Vagina (tissue), 2 donors: ENCODE measurements at regions not wholly inside any gene's neighbourhood (a gene's known extent, or its start where the extent isn't known, plus 50 kb on each side); places are given as distances from the start of the nearest gene placed in this dataset.

Experiments used
- DNase-seq, 2 donors: peaks; one replicate each; pipeline ENCODE4 v3.0.0-alpha.2; 2017; ENCODE audit errors: extremely low spot score in 2 of 2
- H3K27ac ChIP-seq: fragments of 200-600 bp; sonication (generic); one replicate; pipeline ENCODE4 v1.5.1; 2019
- H3K27me3 ChIP-seq: fragments of 200-600 bp; sonication (generic); one replicate; pipeline ENCODE4 v1.5.1; 2019
- H3K36me3 ChIP-seq, 2 donors: fragments of 200-600 bp; sonication (generic); one replicate each; pipeline ENCODE4 v1.5.1; 2017 to 2019
- H3K4me1 ChIP-seq: fragments of 200-600 bp; sonication (generic); one replicate; pipeline ENCODE4 v1.5.1; 2019
- H3K4me3 ChIP-seq, 2 donors: fragments of 200-600 bp; sonication (generic); 1 replicate in 1 of 2; 2 replicates in 1 of 2; pipeline ENCODE4 v1.5.1; 2016 to 2019
- H3K9me3 ChIP-seq: fragments of 200-600 bp; sonication (generic); one replicate; pipeline ENCODE4 v1.5.1; 2019
- CTCF ChIP-seq, 3 experiments: fragments of 450-650 bp in 2 of 3; fragments of 200-600 bp in 1 of 3; sonication (generic) in 1 of 3; IDR thresholded peaks; one replicate each; pipeline ENCODE4 v1.5.1; 2017 to 2019; ENCODE audit warnings: antibody characterized with exemption in 3 of 3, mild to moderate bottlenecking in 2 of 3, moderate library complexity in 2 of 3
- POLR2A ChIP-seq, 2 donors: fragments of 450-650 bp; IDR thresholded peaks; one replicate each; pipeline ENCODE4 v1.6.1; 2017; ENCODE audit warnings: antibody characterized with exemption in 2 of 2, mild to moderate bottlenecking in 2 of 2, moderate library complexity in 2 of 2
- POLR2AphosphoS5 ChIP-seq, 2 donors: sonication (generic); formaldehyde crosslinking; IDR thresholded peaks; one replicate each; pipeline ENCODE4 v1.9.0; 2017; ENCODE audit warnings: antibody characterized with exemption in 2 of 2, mild to moderate bottlenecking in 2 of 2, low read depth in 1 of 2; ENCODE audit not compliant: insufficient read depth in 1 of 2
- intact Hi-C: fragments of 100-400 bp; cut with DNase I; formaldehyde crosslinking; loops from one replicate; pipeline ENCODE4 v1.15.1; 2023

GRCh38 chr2:47310801-47311560 lies 58.1 kb upstream of the EPCAM start:
- DNase-seq = no peak
- H3K27me3 ChIP-seq = no peaks in the 10 kb centered on the region
- no peak overlapping the region for H3K27ac ChIP-seq
- intact Hi-C loops = no loop called here
- H3K36me3 ChIP-seq = no peaks in the 10 kb centered on the region
- H3K4me1 ChIP-seq = no peaks in the 10 kb centered on the region
- no peaks in the 10 kb centered on the region for H3K9me3 ChIP-seq
- TF ChIP-seq POLR2AphosphoS5 (IDR thresholded peaks at IDR 0.05; ENCODE audit: insufficient read depth in 1 of 2, low read depth in 1 of 2) = no peak
- no peak for TF ChIP-seq CTCF (IDR thresholded peaks at IDR 0.05)
- no peak for TF ChIP-seq POLR2A (IDR thresholded peaks at IDR 0.05)
- no peak overlapping the region for H3K4me3 ChIP-seq

- intact Hi-C loops = no loop called here
- DNase-seq = no peak
Observed at GRCh38 chr2:47309952-47310800, 58.9 kb upstream of the EPCAM start.

GRCh38 chr2:47309472-47309951 lies 59.6 kb upstream of the EPCAM start:
- H3K27ac ChIP-seq = no peak overlapping the region
- no peak overlapping the region for H3K4me3 ChIP-seq
- H3K27me3 ChIP-seq = no peaks in the 10 kb centered on the region
- TF ChIP-seq CTCF (IDR thresholded peaks at IDR 0.05) = no peak
- TF ChIP-seq POLR2A (IDR thresholded peaks at IDR 0.05) = no peak
- no peak for TF ChIP-seq POLR2AphosphoS5 (IDR thresholded peaks at IDR 0.05; ENCODE audit: insufficient read depth in 1 of 2, low read depth in 1 of 2)
- H3K4me1 ChIP-seq = no peaks in the 10 kb centered on the region
- H3K9me3 ChIP-seq = no peaks in the 10 kb centered on the region
- intact Hi-C loops = no loop called here
- H3K36me3 ChIP-seq = no peaks in the 10 kb centered on the region
- no peak for DNase-seq

More at GRCh38 chr2:47309952-47310800, 58.9 kb upstream of the EPCAM start:
- Histone ChIP-seq H3K27ac (no peak overlapping the region), H3K4me1 (no peaks in the 10 kb centered on the region), H3K9me3 (no peaks in the 10 kb centered on the region), H3K4me3 (no peak overlapping the region), H3K36me3 (no peaks in the 10 kb centered on the region), H3K27me3 (no peaks in the 10 kb centered on the region)
- no peak for TF ChIP-seq CTCF (IDR thresholded peaks at IDR 0.05)
- TF ChIP-seq POLR2A (IDR thresholded peaks at IDR 0.05) = no peak
- no peak for TF ChIP-seq POLR2AphosphoS5 (IDR thresholded peaks at IDR 0.05; ENCODE audit: insufficient read depth in 1 of 2, low read depth in 1 of 2)

- H3K9me3 ChIP-seq = no peaks in the 10 kb centered on the region
- H3K4me1 ChIP-seq = no peaks in the 10 kb centered on the region
- no peaks in the 10 kb centered on the region for H3K27me3 ChIP-seq
- intact Hi-C loops = no loop called here
- H3K27ac ChIP-seq = no peak overlapping the region
- DNase-seq = no peak
- H3K36me3 ChIP-seq = no peaks in the 10 kb centered on the region
- no peak overlapping the region for H3K4me3 ChIP-seq
- TF ChIP-seq POLR2AphosphoS5 (IDR thresholded peaks at IDR 0.05; ENCODE audit: insufficient read depth in 1 of 2, low read depth in 1 of 2) = no peak
- no peak for TF ChIP-seq CTCF (IDR thresholded peaks at IDR 0.05)
- no peak for TF ChIP-seq POLR2A (IDR thresholded peaks at IDR 0.05)
Observed at GRCh38 chr2:47307066-47307465, 62.0 kb upstream of the EPCAM start.
